ENCODE measurements at regions not wholly inside any gene's neighbourhood (a gene's known extent, or its start where the extent isn't known, plus 50 kb on each side); places are given as distances from the start of the nearest gene placed in this dataset.

- ATAC-seq (no peak), DNase-seq (ENCODE audit: low spot score) (no peak)
- intact Hi-C loops (cut with DNase I) = no loop called here
Observed at GRCh38 chr13:85095418-85096272, 703.6 kb downstream of the SLITRK6 start.

GRCh38 chr13:85093808-85094207 is 705.4 kb downstream of the SLITRK6 start:
- peak; percentile 94 for ATAC-seq
- intact Hi-C loops (cut with DNase I) = no loop called here
- peak; percentile 62 for DNase-seq (ENCODE audit: low spot score)

DNA sequence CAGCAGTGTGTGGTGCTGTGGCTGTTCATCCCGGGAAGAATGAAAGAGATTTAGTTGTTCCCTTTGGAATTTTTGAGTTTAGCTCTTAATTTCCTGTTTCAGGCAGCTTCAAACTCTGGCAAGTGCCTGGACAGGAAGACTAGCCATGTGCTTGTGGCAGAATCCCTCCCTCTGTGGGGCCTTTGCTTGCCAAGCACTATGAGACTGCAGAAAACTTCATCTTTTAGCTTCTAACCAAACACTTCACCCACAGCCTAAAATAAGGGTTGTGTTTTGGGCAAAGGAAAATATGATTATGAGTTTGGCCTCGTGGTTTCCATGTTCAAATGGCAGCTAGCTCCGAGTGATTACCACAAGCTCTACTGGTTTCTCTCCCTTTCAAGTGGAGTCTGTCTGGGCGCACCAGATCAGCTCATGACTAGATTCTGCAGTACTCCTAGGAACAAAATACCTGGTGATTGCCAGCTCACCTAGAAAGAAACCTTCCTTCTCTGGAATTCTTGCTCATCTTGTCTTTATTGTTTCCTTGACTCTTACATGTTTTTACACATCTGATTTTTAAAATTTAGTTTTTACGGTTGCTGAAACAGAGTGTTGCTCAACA is 707.5 kb downstream of the SLITRK6 start:
- intact Hi-C loops (cut with DNase I) = no loop called here
- no peak for ATAC-seq
- DNase-seq (ENCODE audit: low spot score) = no peak

DNA sequence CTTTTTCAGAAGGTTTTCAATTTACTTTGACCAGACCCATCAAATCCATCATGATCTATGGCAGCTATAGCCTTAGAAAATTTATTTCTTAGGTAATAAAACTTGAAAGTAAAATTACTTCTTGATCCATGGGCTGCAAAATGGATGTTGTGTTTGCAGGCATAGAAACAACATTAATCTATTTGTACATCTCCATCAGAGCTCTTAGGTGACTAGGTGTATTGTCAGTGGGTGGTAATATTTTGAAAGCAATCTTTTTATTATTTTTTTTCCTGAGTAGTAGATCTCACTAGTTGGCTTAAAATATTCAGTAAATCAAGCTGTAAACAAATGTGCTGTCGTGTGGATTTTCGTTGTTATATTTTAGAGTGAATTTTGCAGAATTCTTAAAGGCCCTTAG is 710.0 kb downstream of the SLITRK6 start:
- ATAC-seq (no peak), DNase-seq (ENCODE audit: low spot score) (no peak)

DNA sequence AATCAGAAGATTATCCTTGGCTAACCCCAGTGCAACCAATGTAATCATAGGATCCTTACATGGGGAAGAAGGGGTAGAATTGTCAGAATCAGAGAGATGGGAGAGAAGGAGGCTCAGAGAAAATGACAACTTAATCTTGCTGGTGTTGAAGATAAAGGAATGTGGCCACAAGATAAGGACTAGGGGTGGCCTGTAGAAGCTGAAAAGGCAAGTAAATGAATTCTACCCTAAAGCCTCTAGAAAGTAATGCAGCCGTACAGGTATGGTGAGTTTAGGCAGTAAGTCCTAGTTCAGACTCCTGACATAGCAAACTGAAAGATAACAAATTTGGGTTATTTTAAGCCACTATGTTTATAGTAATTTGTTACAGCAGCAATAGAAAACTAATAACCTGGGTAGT is 718.5 kb downstream of the SLITRK6 start:
- ATAC-seq = no peak
- intact Hi-C loops (cut with DNase I) = no loop called here
- DNase-seq (ENCODE audit: low spot score) = no peak

More for the DNA sequence above, 710.0 kb downstream of the SLITRK6 start:
- intact Hi-C loops (cut with DNase I) = no loop called here

- intact Hi-C loops (cut with DNase I) = no loop called here
- no peak for DNase-seq (ENCODE audit: low spot score)
- no peak for ATAC-seq
Observed at GRCh38 chr13:85076343-85076742, 722.9 kb downstream of the SLITRK6 start.

- intact Hi-C loops (cut with DNase I) = no loop called here
- ATAC-seq = no peak
- no peak for DNase-seq (ENCODE audit: low spot score)
Observed at GRCh38 chr13:85074543-85075313, 724.5 kb downstream of the SLITRK6 start.

GRCh38 chr13:85068231-85068630 is 731.0 kb downstream of the SLITRK6 start:
- no peak for ATAC-seq
- no peak for DNase-seq (ENCODE audit: low spot score)
- intact Hi-C loops (cut with DNase I) = no loop called here

- intact Hi-C loops (cut with DNase I) = no loop called here
- DNase-seq (ENCODE audit: low spot score) (no peak), ATAC-seq (no peak)
Observed at GRCh38 chr13:85040215-85040614, 759.0 kb downstream of the SLITRK6 start.

DNA sequence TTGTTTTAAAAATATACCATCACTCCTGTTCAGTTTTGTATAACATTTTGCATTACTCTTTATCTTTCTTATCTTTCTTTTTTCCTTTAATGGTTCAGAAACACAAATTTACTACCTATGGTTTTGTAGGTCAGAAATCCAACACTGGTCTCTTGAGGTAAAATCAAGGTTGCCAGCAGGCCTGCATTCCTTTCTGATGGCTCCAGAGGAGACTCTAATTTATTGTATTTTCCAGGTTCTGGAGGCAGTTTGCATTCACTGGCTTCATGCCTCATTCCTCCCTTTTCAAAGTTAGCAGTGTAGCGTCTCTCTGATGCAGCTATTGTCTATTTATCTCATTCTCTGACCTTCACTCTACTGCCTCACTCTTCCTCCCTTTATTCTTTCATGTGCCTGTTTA is 767.4 kb downstream of the SLITRK6 start:
- no peak for ATAC-seq
- intact Hi-C loops (cut with DNase I) = no loop called here

DNA sequence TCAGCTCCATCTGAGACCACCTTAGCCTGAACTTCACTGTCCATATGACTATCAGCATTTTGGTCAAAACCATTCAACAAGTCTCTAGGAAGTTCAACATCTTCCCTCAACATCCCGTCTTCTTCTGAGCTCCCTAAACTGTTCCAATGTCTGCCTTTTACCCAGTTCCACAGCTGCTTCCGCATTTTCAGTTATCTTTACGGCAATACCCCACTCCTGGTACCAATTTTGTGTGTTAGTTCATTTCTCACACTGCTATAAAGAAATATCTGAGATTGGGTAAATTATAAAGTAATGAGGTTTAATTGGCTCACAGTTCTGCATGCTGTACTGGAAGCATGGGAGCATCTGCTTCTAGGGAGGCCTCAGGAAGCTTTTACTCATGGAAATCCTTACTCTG is 771.2 kb downstream of the SLITRK6 start:
- DNase-seq (ENCODE audit: low spot score) (no peak), ATAC-seq (no peak)
- intact Hi-C loops (cut with DNase I) = no loop called here

More for the DNA sequence above, 767.4 kb downstream of the SLITRK6 start:
- DNase-seq (ENCODE audit: low spot score) = no peak

DNA sequence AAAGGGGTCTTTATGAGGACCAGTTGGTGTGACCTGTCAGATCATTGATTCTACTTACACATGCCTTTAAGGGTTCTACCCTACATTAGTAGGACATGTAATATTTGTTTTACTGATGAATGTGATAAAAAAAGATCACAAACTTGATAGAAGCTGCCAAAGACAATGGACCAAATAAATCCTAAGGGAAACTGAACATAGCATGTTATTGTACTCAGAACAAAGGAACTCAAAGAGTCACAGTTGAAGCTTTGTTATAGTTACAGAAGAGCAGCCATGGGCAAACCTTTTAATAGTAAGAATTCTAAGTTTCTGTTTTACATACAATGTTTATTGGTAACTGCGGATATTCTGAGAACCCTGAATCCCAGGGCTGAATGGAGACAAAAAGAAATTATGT is 780.1 kb downstream of the SLITRK6 start:
- DNase-seq (ENCODE audit: low spot score) (no peak), ATAC-seq (no peak)
- intact Hi-C loops (cut with DNase I) = no loop called here

GRCh38 chr13:85013006-85013405 is 786.2 kb downstream of the SLITRK6 start:
- no peak for ATAC-seq
- intact Hi-C loops (cut with DNase I) = loop anchor here (5.0 kb wide), 1 partner anchor 1084 kb away; no protein-coding TSS in a partner anchor

DNA sequence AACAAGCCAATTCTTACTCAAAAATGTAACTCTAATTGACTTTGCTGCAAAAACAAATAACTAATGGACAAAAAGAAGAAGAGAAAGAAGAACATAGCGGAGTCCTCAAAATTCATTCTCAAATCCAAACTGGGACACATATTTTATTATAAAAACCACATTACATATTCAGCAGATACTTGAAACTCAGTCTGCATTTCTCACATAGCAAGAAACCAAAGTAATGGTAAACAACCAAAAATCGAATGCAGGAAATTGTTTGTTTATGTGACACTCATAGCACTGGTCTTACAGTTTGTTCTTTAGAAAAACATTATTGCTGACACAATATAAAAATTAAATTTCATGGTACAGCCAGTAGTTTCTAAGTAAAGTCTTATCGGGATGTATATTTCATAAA is 789.8 kb downstream of the SLITRK6 start:
- ATAC-seq (no peak), DNase-seq (ENCODE audit: low spot score) (no peak)
- intact Hi-C loops (cut with DNase I) = no loop called here

More at GRCh38 chr13:85013006-85013405, 786.2 kb downstream of the SLITRK6 start:
- DNase-seq (ENCODE audit: low spot score) = no peak

DNA sequence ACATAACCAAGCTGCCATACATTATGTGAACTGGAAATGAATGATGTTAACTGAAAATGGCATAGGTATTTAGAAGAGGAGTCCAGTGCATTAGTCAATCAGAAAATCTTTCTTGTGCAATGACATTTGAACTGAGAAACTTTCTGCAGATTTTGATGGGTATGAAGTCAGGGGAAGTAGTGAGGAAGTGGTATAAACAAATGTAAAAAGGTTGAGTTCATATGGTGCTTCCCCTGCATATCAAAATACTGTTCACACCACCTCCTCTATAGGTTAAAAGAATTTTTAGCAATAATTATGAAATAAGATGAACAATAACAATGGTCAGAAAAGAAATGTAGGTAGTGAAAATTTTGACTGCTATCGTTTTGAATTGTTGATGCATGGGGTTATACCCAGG is 800.0 kb downstream of the SLITRK6 start:
- intact Hi-C loops (cut with DNase I) = no loop called here
- no peak for ATAC-seq
- DNase-seq (ENCODE audit: low spot score) = no peak

DNA sequence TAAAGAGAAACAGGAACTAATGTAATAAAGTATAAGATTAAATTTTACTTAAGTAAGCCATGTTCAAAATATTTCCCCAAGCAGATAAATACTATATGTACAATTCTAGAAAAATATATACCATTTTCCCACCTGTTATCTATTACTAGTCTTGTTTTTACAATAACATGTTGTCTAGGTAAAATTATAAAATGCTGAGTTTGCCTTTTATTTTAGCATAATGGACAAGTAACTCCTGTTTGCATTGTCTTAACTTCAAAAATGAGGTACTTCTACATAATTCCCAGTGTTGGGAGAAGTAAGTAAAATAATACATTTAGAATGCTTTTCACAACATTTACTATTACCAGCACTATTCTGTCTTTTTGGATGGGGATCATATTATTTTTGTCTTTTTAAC is 800.5 kb downstream of the SLITRK6 start:
- DNase-seq (ENCODE audit: low spot score) = no peak
- intact Hi-C loops (cut with DNase I) = no loop called here
- no peak for ATAC-seq

DNA sequence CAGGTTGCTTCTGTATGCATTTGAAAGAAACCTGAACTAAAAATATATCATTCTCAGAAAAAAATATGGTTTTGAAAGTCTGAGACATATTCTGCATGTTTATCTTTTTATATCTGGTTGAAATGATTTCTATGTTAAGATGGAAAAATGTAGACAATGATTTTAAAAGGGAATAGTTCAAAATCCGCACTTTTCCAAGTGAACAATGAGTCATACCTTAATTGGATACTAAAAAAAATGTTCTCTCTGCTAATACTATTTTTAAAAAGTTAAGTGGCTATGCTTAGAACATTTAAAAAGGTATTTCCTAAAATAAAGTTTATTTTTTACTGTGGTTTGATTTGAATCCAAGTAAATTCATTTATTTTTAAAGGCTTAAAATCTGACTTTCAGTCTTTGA is 801.4 kb downstream of the SLITRK6 start:
- no peak for DNase-seq (ENCODE audit: low spot score)
- no peak for ATAC-seq
- intact Hi-C loops (cut with DNase I) = no loop called here

DNA sequence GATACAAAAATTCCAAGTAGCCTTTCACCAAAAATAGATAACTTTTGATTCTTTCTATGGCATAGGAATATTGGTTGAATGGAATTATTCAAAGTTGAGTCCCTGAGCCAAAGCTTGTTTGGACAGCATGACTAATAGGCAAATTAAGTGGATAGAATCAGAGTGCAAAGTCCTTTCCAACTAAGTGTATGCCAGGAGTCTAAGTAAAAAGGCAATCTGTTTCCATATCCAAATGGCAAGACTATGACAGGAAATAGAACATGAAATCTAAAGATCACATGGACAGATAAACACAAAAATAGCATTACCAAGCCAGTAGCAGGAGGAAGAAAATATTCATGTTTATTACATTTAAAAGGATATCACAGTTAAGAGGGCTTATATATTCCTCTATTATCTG is 804.6 kb downstream of the SLITRK6 start:
- no peak for ATAC-seq
- no peak for DNase-seq (ENCODE audit: low spot score)
- intact Hi-C loops (cut with DNase I) = no loop called here

- intact Hi-C loops (cut with DNase I) = no loop called here
- DNase-seq (ENCODE audit: low spot score) (no peak), ATAC-seq (no peak)
Observed at GRCh38 chr13:84985860-84986259, 813.4 kb downstream of the SLITRK6 start.

GRCh38 chr13:84983321-84983720 is 815.9 kb downstream of the SLITRK6 start:
- intact Hi-C loops (cut with DNase I) = no loop called here
- ATAC-seq (no peak), DNase-seq (ENCODE audit: low spot score) (no peak)

Measured in sciatic nerve (tissue), 2 donors.